Right ventricle myocardium inferior (tissue), 1 donor: ENCODE measurements at regions not wholly inside any gene's neighbourhood (a gene's known extent, or its start where the extent isn't known, plus 50 kb on each side); places are given as distances from the start of the nearest gene placed in this dataset.

ENCODE experiments used
- ATAC-seq: fragments of 200-7000 bp; cut with Tn5 transposase; one replicate; pipeline ENCODE4 v1.9.1; 2020; ENCODE audit warnings: mild to moderate bottlenecking, moderate library complexity
- DNase-seq: peaks from one replicate; pipeline ENCODE4 v3.0.0; 2021; ENCODE audit errors: missing footprints
- intact Hi-C: fragments of 100-400 bp; cut with DNase I; formaldehyde crosslinking; loops from one replicate; pipeline ENCODE4 v1.11.0; 2022
- donor health status: DM: no; HTN: yes; CAD: no; lungs with severe emphysema.

GRCh38 chr7:1384113-1384415 lies 75.2 kb downstream of the MICALL2 start:
- intact Hi-C loops = no loop called here
- peak; percentile 20 for DNase-seq
- no peak for ATAC-seq
